SK-N-SH treated with all-trans-retinoic acid at 6 μM for 48 hours (cell line): ENCODE measurements at regions not wholly inside any gene's neighbourhood (a gene's known extent, or its start where the extent isn't known, plus 50 kb on each side); places are given as distances from the start of the nearest gene placed in this dataset.

Experiments
- ATAC-seq: fragments of 200-7000 bp; cut with Tn5 transposase; 3 replicates; pipeline ENCODE4 v1.9.1; 2020; ENCODE audit warnings: mild to moderate bottlenecking, moderate library complexity
- BACH2 ChIP-seq: fragments of 250-450 bp; sonication (Bioruptor Pico); IDR thresholded peaks from 2 replicates; pipeline ENCODE4 v1.9.0; 2021; ENCODE audit warnings: mild to moderate bottlenecking, borderline replicate concordance
- CSDC2 ChIP-seq: fragments of 250-450 bp; sonication (Bioruptor Pico); IDR thresholded peaks from 2 replicates; pipeline ENCODE4 v1.5.0; 2020; ENCODE audit warnings: mild to moderate bottlenecking, moderate library complexity
- CSRNP3 ChIP-seq: fragments of 250-450 bp; sonication (Bioruptor Pico); IDR thresholded peaks from 2 replicates; pipeline ENCODE4 v1.5.1; 2021; ENCODE audit warnings: mild to moderate bottlenecking, moderate library complexity
- ESRRG ChIP-seq: fragments of 250-450 bp; sonication (Bioruptor Pico); IDR thresholded peaks from 2 replicates; pipeline ENCODE4 v1.6.1; 2021; ENCODE audit warnings: mild to moderate bottlenecking
- ISL1 ChIP-seq: fragments of 250-450 bp; sonication (Bioruptor Pico); IDR thresholded peaks from 2 replicates; pipeline ENCODE4 v2.1.2; 2022; ENCODE audit warnings: mild to moderate bottlenecking, moderate library complexity
- OSR1 ChIP-seq: fragments of 250-450 bp; sonication (Bioruptor Pico); IDR thresholded peaks from 2 replicates; pipeline ENCODE4 v1.8.0; 2022; ENCODE audit warnings: moderate library complexity, mild to moderate bottlenecking, inconsistent platforms
- PPARA ChIP-seq: fragments of 250-450 bp; sonication (Bioruptor Pico); IDR thresholded peaks from 2 replicates; pipeline ENCODE4 v1.5.0; 2020; ENCODE audit warnings: mild to moderate bottlenecking, borderline replicate concordance
- RARB ChIP-seq: fragments of 250-450 bp; sonication (Bioruptor Pico); IDR thresholded peaks from 2 replicates; pipeline ENCODE4 v1.8.0; 2021; ENCODE audit warnings: mild to moderate bottlenecking, moderate library complexity
- TCF4 ChIP-seq: fragments of 250-450 bp; sonication (Bioruptor Pico); IDR thresholded peaks from 2 replicates; pipeline ENCODE4 v1.8.0; 2021; ENCODE audit warnings: mild to moderate bottlenecking, moderate library complexity, borderline replicate concordance
- TOX ChIP-seq: fragments of 250-450 bp; sonication (Bioruptor Pico); IDR thresholded peaks from 2 replicates; pipeline ENCODE4 v1.8.0; 2021; ENCODE audit warnings: mild to moderate bottlenecking, moderate library complexity, borderline replicate concordance
- ZC3H10 ChIP-seq: fragments of 250-450 bp; sonication (Bioruptor Pico); IDR thresholded peaks from 2 replicates; pipeline ENCODE4 v1.5.1; 2021; ENCODE audit warnings: mild to moderate bottlenecking, moderate library complexity
- ZFP3 ChIP-seq: fragments of 250-450 bp; sonication (Bioruptor Pico); IDR thresholded peaks from 2 replicates; pipeline ENCODE4 v1.5.0; 2020; ENCODE audit warnings: mild to moderate bottlenecking, moderate library complexity
- ZFP30 ChIP-seq: fragments of 450-650 bp; formaldehyde crosslinking; IDR thresholded peaks from 2 replicates; pipeline ENCODE4 v1.5.0; 2022; ENCODE audit warnings: mild to moderate bottlenecking, moderate library complexity
- ZNF565 ChIP-seq: fragments of 450-650 bp; formaldehyde crosslinking; conservative IDR thresholded peaks from 2 replicates; pipeline ENCODE4 v1.5.0; 2020; ENCODE audit warnings: low read depth, mild to moderate bottlenecking, moderate library complexity
- TF ChIP-seq, protein P1 (sequence below): fragments of 250-450 bp; sonication (Bioruptor Pico); IDR thresholded peaks from 2 replicates; pipeline ENCODE4 v1.8.0; 2021; ENCODE audit warnings: low read depth, mild to moderate bottlenecking, moderate library complexity, borderline replicate concordance
- TF ChIP-seq, protein P2 (sequence below): fragments of 250-450 bp; sonication (Bioruptor Pico); IDR thresholded peaks from 2 replicates; pipeline ENCODE4 v1.8.0; 2020; ENCODE audit warnings: mild to moderate bottlenecking, moderate library complexity, borderline replicate concordance
- TF ChIP-seq, protein P3 (sequence below): fragments of 250-450 bp; sonication (Bioruptor Pico); IDR thresholded peaks from 2 replicates; pipeline ENCODE4 v1.5.1; 2020; ENCODE audit warnings: low read depth, mild to moderate bottlenecking, moderate library complexity
- TF ChIP-seq, protein P4 (sequence below): fragments of 250-450 bp; sonication (Bioruptor Pico); IDR thresholded peaks from 2 replicates; pipeline ENCODE4 v1.5.0; 2020; ENCODE audit warnings: mild to moderate bottlenecking, moderate library complexity

DNA sequence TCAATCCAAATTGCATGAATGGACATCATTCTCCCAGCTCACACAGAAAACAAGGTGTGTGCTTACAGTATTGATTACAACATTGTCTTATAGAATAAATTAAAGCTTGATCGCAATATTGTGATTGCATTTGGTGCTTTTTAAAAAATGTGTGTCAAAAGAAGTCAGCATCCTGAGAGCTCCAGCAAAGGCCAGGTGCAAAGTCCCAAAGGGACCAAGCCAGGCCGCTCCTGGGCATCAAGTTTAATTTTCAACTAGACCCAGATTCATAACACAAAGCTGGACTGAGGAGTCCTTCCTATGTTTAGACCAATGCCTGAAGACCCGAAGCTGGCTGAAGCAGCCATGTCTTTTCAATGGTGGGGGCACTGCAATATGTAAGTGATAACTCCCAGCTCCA, 295.6 kb downstream of the IRX2 start:
- no peak for ATAC-seq
- TF ChIP-seq CSRNP3 = no peak

- no peak for ATAC-seq
- TF ChIP-seq ESRRG (CRISPR knock-in tag) = no peak
These were observed 296.6 kb downstream of the IRX2 start for GRCh38 chr5:2454876-2455275.

DNA sequence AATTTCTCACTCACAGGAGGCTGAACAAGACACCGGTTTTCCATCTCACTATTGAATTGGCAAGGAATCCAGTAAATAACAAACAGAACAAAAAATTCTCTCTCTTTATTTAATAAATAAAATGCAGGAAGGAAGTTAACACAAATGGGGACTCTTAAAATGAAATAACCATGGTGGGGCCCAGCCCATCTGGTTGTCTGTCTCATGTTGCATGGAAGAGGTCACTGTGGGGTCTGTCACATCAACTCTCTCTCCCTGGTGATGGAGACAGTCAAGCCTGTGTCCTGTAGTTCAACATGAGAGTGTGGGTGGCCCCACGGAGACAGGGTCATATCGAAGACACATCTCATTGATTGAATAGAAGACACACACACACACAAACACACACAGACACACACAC, 297.7 kb downstream of the IRX2 start:
- no peak for ATAC-seq
- TF ChIP-seq ESRRG (CRISPR knock-in tag) (no peak), CSRNP3 (no peak), TOX (CRISPR knock-in tag) (no peak), RARB (CRISPR knock-in tag) (no peak), OSR1 (CRISPR knock-in tag) (no peak), ZFP30 (no peak), PPARA (CRISPR knock-in tag) (no peak), ZFP3 (CRISPR knock-in tag) (no peak), ISL1 (CRISPR knock-in tag) (no peak), ZNF565 (no peak), TCF4 (CRISPR knock-in tag) (no peak), BACH2 (CRISPR knock-in tag) (no peak), ZC3H10 (no peak), CSDC2 (CRISPR knock-in tag) (no peak)
- TF ChIP-seq, protein P1, sequence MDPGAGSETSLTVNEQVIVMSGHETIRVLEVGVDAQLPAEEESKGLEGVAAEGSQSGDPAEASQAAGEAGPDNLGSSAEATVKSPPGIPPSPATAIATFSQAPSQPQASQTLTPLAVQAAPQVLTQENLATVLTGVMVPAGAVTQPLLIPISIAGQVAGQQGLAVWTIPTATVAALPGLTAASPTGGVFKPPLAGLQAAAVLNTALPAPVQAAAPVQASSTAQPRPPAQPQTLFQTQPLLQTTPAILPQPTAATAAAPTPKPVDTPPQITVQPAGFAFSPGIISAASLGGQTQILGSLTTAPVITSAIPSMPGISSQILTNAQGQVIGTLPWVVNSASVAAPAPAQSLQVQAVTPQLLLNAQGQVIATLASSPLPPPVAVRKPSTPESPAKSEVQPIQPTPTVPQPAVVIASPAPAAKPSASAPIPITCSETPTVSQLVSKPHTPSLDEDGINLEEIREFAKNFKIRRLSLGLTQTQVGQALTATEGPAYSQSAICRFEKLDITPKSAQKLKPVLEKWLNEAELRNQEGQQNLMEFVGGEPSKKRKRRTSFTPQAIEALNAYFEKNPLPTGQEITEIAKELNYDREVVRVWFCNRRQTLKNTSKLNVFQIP (CRISPR knock-in tag) = no peak
- TF ChIP-seq, protein P2, sequence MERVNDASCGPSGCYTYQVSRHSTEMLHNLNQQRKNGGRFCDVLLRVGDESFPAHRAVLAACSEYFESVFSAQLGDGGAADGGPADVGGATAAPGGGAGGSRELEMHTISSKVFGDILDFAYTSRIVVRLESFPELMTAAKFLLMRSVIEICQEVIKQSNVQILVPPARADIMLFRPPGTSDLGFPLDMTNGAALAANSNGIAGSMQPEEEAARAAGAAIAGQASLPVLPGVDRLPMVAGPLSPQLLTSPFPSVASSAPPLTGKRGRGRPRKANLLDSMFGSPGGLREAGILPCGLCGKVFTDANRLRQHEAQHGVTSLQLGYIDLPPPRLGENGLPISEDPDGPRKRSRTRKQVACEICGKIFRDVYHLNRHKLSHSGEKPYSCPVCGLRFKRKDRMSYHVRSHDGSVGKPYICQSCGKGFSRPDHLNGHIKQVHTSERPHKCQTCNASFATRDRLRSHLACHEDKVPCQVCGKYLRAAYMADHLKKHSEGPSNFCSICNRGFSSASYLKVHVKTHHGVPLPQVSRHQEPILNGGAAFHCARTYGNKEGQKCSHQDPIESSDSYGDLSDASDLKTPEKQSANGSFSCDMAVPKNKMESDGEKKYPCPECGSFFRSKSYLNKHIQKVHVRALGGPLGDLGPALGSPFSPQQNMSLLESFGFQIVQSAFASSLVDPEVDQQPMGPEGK (CRISPR knock-in tag) = no peak
- TF ChIP-seq, protein P3, sequence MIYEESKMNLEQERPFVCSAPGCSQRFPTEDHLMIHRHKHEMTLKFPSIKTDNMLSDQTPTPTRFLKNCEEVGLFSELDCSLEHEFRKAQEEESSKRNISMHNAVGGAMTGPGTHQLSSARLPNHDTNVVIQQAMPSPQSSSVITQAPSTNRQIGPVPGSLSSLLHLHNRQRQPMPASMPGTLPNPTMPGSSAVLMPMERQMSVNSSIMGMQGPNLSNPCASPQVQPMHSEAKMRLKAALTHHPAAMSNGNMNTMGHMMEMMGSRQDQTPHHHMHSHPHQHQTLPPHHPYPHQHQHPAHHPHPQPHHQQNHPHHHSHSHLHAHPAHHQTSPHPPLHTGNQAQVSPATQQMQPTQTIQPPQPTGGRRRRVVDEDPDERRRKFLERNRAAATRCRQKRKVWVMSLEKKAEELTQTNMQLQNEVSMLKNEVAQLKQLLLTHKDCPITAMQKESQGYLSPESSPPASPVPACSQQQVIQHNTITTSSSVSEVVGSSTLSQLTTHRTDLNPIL (CRISPR knock-in tag) = no peak
- TF ChIP-seq, protein P4, sequence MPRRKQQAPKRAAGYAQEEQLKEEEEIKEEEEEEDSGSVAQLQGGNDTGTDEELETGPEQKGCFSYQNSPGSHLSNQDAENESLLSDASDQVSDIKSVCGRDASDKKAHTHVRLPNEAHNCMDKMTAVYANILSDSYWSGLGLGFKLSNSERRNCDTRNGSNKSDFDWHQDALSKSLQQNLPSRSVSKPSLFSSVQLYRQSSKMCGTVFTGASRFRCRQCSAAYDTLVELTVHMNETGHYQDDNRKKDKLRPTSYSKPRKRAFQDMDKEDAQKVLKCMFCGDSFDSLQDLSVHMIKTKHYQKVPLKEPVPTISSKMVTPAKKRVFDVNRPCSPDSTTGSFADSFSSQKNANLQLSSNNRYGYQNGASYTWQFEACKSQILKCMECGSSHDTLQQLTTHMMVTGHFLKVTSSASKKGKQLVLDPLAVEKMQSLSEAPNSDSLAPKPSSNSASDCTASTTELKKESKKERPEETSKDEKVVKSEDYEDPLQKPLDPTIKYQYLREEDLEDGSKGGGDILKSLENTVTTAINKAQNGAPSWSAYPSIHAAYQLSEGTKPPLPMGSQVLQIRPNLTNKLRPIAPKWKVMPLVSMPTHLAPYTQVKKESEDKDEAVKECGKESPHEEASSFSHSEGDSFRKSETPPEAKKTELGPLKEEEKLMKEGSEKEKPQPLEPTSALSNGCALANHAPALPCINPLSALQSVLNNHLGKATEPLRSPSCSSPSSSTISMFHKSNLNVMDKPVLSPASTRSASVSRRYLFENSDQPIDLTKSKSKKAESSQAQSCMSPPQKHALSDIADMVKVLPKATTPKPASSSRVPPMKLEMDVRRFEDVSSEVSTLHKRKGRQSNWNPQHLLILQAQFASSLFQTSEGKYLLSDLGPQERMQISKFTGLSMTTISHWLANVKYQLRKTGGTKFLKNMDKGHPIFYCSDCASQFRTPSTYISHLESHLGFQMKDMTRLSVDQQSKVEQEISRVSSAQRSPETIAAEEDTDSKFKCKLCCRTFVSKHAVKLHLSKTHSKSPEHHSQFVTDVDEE = no peak

DNA sequence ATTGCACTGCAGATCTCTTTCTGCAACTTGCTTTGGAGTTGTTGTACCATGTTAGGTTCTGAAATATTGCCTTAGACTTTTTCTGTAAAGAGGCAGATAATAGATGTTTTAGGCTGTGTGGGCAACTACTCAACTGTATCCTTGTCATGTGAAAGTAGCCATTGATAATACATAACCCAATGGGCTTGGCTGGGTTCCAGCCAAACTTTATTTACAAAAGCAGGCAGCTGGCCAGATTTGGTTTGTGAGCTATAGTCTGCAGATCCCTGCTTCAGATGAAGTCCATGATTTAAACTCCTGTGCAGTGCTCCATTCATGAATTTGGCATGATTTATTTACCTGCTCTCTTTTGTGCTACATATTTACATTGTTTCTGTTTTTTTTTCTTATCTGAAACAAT, 300.4 kb downstream of the IRX2 start:
- no peak for ATAC-seq

More for the DNA sequence above, 300.4 kb downstream of the IRX2 start:
- no peak for TF ChIP-seq CSRNP3
